Activated T-helper 9 cell treated with anti-CD3 and anti-CD28 coated beads, Interleukin-2, amount 50 U/mL, for 16 hours (primary cell): ENCODE measurements at regions not wholly inside any gene's neighbourhood (a gene's known extent, or its start where the extent isn't known, plus 50 kb on each side); places are given as distances from the start of the nearest gene placed in this dataset.
"Not testable (repeated sequence)": the region's sequence is repeated elsewhere in the genome, so short reads cannot be mapped to it uniquely, and the experiment has no call there.

ENCODE experiments used
- DNase-seq: peaks from one replicate; pipeline ENCODE4 v3.0.0-alpha.2; 2020; ENCODE audit warnings: low read depth

DNA sequence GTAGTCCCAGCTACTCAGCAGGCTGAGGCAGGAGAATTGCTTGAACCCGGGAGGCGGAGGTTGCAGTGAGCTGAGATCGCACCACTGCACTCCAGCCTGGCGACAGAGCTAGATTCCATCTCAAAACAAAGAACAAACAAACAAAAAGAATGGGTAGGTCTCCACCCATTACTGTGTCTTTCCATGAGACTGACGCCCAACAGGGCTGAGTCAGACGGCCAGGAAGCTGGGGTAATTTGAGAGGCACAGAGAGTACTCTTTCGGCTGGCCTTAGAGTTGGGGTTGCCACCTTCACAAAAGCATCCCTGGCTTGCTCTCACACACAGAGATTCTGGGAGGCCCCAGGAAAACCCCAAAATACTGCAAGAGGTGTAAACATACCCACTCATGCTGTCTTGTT, 72.0 kb upstream of the DHRSX start:
- no peak for DNase-seq

DNA sequence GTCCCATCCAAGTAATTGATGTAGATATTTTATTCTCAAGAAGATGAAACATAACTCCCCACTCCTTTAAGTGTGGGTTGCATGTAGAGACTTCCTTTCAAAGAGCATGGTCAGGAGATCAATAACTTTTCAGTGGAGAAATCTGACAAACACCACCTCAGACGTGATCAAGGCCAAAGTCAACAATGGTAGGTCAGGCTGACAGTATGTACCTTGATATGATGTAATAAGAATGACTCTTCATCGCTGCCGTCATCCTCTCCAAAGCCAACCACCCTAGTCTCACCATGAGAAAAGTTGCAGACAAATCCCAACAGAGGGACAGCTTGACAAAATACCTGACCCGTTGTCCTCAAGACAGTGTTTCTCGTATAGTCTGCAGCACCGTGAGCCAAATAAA, 67.3 kb upstream of the DHRSX start:
- no peak for DNase-seq

DNA sequence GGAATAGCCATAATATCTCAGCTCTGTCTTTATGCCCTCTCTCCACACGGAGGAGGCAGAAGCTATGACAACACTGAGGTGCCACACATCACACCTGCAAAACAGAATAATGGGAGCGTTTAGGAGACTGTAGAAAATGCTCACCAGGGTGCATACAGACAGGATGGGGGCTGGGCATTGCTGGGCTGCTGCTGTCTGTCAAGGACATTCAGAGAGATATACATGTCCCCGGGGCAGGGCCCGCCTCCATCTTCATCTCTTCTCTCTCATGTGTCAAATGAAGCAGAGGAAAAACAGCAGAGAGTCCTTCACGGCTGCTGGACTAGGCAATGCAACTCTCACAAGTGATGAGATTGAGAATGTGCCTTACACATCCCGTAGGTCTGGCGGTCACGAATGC, 65.3 kb upstream of the DHRSX start:
- no peak for DNase-seq

DNA sequence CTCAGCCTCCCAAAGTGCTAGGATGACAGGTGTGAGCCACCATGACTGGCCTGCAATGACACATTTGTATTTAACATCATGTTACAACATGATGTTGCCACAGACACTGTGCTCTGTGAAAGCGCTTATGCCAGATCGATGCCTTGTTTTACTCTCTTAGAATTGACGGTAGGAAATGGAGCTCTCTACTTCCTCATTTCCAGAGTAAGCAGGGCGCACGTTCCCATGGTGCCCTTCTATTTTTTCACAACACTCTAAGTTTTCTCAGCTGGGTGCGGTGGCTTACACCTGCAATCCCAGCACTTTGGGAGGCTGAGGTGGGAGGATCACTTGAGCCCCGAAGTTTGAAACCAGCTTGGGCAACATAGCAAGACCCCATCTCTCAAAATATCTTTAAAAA, 60.7 kb upstream of the DHRSX start:
- DNase-seq, result no peak

DNA sequence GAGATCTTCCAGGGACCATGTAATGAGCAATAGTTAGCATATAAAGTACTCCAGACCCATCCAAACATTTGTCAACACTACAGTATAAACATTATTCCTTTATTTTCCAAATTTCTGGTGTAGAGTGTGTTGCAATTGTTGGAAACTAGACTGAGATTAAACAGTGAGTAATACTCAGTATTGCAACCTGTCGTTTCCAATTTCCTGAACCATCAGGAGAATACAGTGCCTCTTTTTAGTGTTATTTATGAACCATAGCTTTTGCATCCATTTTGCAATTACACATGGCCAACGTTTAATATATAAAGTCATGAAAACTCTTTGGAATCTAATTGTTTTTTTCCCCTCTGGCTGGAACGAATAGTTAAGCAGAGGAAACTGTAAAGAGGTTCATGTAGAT, 58.3 kb upstream of the DHRSX start:
- DNase-seq, result no peak

DNA sequence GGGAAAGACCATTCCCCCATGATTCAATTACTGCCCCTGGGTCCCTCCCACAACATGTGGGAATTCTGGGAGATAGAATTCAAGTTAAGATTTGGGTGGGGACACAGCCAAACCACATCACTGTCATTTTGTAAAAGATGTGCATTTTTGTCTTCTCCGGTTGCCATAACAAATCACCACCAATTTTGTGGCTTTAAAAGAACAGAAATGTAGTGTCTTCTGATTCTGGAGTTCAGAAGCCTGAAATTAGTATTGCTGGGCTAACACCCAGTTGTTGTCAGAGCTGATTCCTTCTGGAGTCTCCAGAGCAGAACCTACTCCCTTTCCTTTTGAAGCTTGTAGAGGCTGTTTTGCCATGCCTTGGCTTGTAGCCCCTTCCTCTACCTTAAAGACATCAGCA, 54.1 kb upstream of the DHRSX start:
- DNase-seq, result no peak

DNA sequence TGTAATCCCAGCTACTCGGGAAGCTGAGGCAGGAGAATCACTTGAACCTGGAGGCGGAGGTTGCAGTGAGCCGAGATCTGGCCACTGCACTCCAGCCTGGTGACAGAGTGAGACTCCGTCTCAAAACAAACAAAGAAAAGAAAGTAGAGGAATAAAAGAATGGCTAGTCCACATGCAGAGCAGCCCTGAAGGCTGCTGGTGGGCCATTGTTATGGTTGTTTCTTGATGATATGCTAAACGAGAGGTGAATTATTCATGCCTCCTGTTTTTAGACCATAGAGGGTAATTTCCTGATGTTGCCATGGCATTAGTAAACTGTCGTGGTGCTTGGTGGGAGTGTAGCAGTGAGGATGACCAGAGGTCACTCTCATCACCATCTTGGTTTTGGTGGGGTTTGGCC, 53.3 kb upstream of the DHRSX start:
- DNase-seq, result not testable (repeated sequence)

DNA sequence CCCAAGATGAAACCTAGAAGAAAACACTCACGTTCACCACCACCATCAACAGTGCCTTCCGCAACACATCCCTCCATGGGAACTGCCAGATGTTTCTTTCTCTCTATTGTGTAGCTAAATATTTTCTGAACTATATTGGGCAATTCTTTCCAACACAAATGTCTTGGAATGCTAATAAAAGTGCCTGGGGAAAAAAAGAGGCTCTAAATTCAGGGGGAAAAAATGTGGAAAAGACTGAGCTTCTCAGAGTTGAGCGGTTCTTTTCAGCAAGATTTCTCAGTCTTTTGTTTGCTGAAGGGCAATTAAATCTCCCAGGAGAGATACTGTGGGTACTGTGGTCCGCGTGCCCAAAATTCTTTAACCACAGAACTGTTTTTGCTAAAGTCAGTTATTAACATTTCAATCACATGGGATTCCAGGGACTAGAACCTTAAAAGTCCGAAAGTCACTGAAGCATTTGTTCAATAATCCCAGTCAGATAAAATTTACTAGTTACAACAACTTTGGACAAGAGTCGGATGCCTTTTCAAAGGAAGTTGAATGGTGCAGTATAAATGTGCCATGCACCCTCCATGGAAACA, 51.9 kb upstream of the DHRSX start:
- no peak for DNase-seq

DNA sequence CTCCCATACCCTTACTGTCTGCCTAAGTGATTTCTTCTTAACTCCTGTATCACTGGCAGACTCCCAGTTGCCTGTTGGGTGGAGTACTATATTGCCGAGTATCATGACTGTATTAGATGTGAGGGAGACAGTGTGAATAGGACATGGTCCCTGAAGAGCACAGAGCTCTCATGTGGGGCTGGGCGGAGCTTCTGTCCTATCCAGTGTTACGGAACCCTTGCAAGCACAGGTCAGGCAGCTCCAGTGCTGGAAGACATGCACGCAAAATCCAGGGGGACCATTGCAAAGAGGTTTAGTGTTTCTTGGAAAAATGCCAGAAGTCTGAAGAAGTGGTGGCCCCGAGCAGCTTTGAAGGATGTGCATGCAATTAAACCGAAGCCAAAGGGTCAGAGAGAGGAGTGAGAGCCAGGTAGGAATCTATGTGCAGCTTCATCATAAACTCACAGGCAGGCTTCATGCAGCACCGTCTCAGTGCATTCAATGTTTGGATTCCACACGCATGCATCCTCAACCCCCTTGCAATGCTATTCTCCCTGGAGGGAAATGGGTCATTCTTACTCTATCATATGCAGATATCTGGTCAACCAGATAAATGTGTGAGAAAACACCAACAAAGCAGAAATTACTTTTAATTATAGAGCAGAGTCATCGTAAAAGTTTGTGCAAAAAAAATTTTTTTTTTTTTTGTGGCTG, 49.7 kb upstream of the DHRSX start:
- no peak for DNase-seq
